ENCODE measurements at regions not wholly inside any gene's neighbourhood (a gene's known extent, or its start where the extent isn't known, plus 50 kb on each side); places are given as distances from the start of the nearest gene placed in this dataset.

- FAIRE-seq: no peak
- DNase-seq (ENCODE audit: low spot score): no peak
These were observed 595.7 kb upstream of the POU3F4 start for GRCh38 chrX:82912382-82912781.

GRCh38 chrX:82934980-82935379 lies 573.1 kb upstream of the POU3F4 start:
- no peak for DNase-seq (ENCODE audit: low spot score)
- FAIRE-seq: no peak

DNA sequence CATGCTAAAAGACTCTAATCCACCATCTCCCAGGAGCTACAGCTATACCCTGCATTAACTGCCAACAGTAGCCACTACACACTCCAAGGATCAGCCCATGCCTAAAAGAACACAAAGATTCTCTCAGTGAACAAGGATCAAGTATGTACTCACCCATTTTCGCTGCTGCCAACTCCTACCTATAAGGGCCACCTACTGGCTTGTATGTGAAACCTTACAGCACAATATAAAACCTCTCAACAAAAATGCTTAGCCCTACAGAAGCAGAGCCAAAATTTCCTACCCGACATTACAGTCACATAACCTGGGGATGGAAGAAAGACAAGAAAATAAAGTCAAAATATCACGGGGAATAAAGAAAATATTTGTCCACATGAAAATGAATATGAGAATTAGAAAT lies 562.8 kb upstream of the POU3F4 start:
- DNase-seq (ENCODE audit: low spot score) (no peak), FAIRE-seq (no peak)

DNA sequence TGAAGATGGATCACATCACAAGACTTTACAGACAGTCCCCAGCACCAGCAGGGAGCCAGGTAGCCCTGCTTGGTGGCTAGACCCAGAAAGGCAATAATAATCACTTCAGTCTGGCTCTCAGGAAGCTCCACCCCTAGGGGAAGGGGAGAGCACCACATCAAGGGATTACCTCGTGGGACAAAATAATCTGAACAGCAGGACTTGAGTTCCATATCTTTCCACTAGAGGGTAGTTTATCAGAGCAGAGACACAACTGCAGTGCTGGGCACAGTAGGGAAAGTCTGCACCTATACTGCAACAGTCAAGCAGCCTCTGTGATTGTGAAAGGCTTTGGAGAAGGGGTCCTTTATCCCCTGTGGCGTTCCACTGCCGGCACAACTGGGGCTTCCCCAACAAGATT lies 547.0 kb upstream of the POU3F4 start:
- no peak for FAIRE-seq
- DNase-seq (ENCODE audit: low spot score): no peak

GRCh38 chrX:82973646-82974045 lies 534.4 kb upstream of the POU3F4 start:
- DNase-seq (ENCODE audit: low spot score) (no peak), FAIRE-seq (no peak)

DNA sequence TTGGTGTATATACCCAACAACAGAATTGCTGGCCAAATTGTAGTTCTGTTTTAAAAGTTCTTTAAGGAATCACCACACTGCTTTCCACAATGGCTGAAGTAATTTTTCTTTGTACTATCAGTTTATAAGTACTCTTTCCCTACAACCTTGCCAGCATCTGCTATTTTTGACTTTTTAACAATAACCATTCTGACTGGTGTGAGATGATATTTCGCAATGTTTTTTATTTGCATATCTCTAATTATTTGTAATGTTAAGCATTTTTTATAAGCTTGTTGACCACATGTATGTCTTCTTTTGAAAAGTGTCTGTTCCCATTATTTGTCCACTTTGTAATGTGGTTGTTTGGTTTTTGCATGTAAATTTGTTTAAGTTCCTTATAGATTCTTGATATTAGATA lies 509.9 kb upstream of the POU3F4 start:
- DNase-seq (ENCODE audit: low spot score): no peak
- no peak for FAIRE-seq

DNA sequence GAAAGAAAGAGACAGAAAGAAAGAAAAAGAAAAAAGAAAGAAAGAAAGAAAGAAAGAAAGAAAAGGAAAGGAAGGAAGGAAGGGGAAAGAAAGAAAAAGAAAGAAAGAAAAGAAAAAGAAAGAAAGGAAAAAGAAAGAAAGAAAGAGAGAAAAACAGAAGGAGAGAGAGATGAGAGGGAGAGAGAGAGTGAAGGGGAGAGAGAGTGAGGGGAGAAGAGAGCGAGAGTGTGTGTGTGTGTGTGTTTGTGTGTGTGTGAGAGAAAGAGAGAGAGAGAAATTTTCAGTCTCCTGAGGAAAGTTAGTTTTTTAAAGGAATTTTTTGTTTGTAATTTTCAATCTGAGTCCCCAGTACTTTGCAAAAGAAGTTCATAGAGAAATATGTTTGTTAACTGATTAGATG lies 504.1 kb upstream of the POU3F4 start:
- DNase-seq (ENCODE audit: low spot score) (no peak), FAIRE-seq (no peak)

DNA sequence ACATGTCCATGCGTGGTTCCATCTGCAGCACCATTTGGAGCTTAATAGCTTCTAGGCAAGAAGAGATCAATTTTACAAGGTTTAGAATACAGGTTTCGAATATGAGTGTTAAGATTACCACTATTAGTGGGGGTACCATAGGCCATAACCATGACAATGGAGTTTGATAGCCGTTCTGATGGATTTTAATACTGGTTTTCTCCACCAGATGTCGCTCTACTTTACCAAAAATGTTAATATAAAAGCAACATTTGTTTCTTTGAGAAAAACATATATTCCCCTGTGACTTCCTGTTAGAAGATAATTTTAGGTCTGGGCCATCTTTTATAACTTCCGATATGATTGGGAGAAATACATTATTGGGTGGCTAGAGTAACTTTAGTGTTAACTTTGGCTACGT lies 499.7 kb upstream of the POU3F4 start:
- FAIRE-seq (peak; percentile 59), DNase-seq (ENCODE audit: low spot score) (no peak)

DNA sequence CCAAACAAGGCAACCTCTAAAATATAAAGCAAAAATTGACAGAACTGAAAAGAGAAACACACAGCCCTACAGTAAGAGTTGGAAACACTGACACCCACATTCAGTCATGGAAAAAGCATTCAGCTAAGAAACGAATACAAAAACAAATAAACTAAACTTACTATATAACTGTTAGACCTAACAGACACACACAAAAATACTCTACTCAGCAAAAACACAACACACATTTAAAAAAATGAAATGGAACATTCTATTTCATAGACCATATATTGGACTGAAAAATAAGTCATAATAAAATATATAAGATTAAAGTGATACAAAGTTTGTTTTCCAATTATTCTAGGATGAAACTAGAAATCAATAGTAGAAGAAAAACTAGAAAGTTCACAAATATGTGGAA lies 488.8 kb upstream of the POU3F4 start:
- DNase-seq (ENCODE audit: low spot score) (no peak), FAIRE-seq (peak; percentile 46)

DNA sequence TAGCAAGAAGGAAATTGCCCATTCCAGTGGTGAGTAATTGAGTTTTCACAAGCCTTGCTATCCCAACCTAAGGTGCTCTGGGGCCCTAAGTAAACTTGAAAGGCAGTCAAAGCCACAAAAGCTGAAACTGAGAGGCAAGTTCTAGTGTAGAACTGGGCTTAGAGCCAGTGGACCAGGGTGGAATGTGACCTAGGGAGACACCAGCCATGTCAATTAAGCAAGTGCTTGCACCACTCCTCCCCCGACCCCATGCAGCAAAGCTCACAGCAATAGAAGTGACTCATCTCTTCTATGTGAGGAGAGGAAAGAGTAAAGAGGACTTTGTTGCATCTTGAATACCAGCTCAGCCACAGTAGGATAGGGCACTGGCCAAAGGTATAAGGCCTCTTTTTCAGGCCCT lies 486.1 kb upstream of the POU3F4 start:
- no peak for FAIRE-seq
- peak; percentile 5 for DNase-seq (ENCODE audit: low spot score)

Data from RCC 7860 (cell line).